ENCODE measurements at regions not wholly inside any gene's neighbourhood (a gene's known extent, or its start where the extent isn't known, plus 50 kb on each side); places are given as distances from the start of the nearest gene placed in this dataset.

GRCh38 chr9:84146893-84147710 lies 166.5 kb downstream of the RMI1 start:
- TF ChIP-seq RAD21 (IDR thresholded peaks at IDR 0.05; ENCODE audit: low read length) (no peak), USF2 (IDR thresholded peaks at IDR 0.05; ENCODE audit: low read depth, low read length) (no peak), CEBPB (IDR thresholded peaks at IDR 0.05; ENCODE audit: low read depth, low read length) (no peak)
- intact Hi-C loops (cut with micrococcal nuclease) (no loop called here), in situ Hi-C loops (cut with MboI; ENCODE audit: low sequenced_read_pairs) (no loop called here), dilution Hi-C loops (cut with HindIII; ENCODE audit: low sequenced_read_pairs, unreplicated experiment) (no loop called here)
- Histone ChIP-seq H2BK120ac (ENCODE audit: low read depth, low read length) (peak overlapping the region; percentile 68; the same call in 1 of the 2 replicates), H2AK9ac (replicated peaks; ENCODE audit: low read depth, low read length, poor library complexity) (no peak overlapping the region), H4K20me1 (ENCODE audit: insufficient read depth, low read length) (no peaks in the 10 kb centered on the region), H3K27me3 (ENCODE audit: control insufficient read depth, insufficient read depth, low read length) (peaks cover 12% of the 10 kb centered on the region), H3K14ac (replicated peaks; ENCODE audit: low read depth, low read length) (no peak overlapping the region; the same call in 1 of the 2 replicates), H2BK20ac (ENCODE audit: low read depth, low read length) (peak overlapping the region; percentile 1; the same call in 1 of the 2 replicates), H3K27ac (ENCODE audit: insufficient read depth, low read length) (no peak overlapping the region), H2BK15ac (ENCODE audit: low read depth, low read length) (0 out of 3 replicates have a peak overlapping the region, but pooled peaks have one; percentile 28), H3K9me1 (ENCODE audit: insufficient read depth, low read length) (no peaks in the 10 kb centered on the region), H3K4me1 (ENCODE audit: control insufficient read depth, insufficient read depth, low read length) (peaks cover 9% of the 10 kb centered on the region), H3K79me1 (ENCODE audit: low read depth in 1 of 2, low read length in 2 of 2) (no peaks in the 10 kb centered on the region), H3K4me3 (ENCODE audit: insufficient read depth, low read depth, low read length) (no peak overlapping the region), H3K4ac (ENCODE audit: low read depth, low read length) (no peak overlapping the region), H3K36me3 (ENCODE audit: control insufficient read depth, insufficient read depth, low read length) (no peaks in the 10 kb centered on the region), H3K18ac (ENCODE audit: low read depth, low read length) (peak overlapping the region; percentile 98), H2BK5ac (ENCODE audit: low read depth, low read length, poor library complexity, severe bottlenecking) (peak overlapping the region; percentile 57), H4K8ac (ENCODE audit: low read depth in 2 of 2, low read length in 2 of 2) (peak overlapping the region; percentile 37 to 73; a peak in 3 of 4 replicates), H4K91ac (ENCODE audit: insufficient read depth, low read depth, low read length) (0 out of 2 replicates have a peak overlapping the region, but pooled peaks have one; percentile 6), H2AK5ac (ENCODE audit: low read depth, low read length) (no peak overlapping the region), H3K4me2 (ENCODE audit: low read depth, low read length) (no peak overlapping the region), H4K5ac (ENCODE audit: low read depth, low read length) (peak overlapping the region; percentile 98), H3K9me3 (ENCODE audit: control insufficient read depth, insufficient read depth, low read length) (no peaks in the 10 kb centered on the region), H2AFZ (replicated peaks; ENCODE audit: low read length, poor library complexity) (peak overlapping the region; percentile 60), H3K56ac (ENCODE audit: extremely low read depth, insufficient read depth, low read length) (no peak overlapping the region), H3K9ac (ENCODE audit: low read depth, low read length) (no peak overlapping the region; the same call in 1 of the 2 replicates), H3K23ac (ENCODE audit: low read depth, low read length) (no peak overlapping the region; the same call in 1 of the 2 replicates)
- WGBS, 2 experiments (ENCODE audit: extremely low coverage in 2 of 2, insufficient read length in 1 of 2): no CpG with 5 or more reads among the region's 6 CpGs
- ChIA-PET CTCF (interaction anchor here (0.8 to 1.3 kb wide), 3 partner anchors 11 to 31 kb away, joined by 3 read pairs; no protein-coding TSS in a partner anchor), POLR2A (ENCODE audit: unreplicated experiment) (no interaction called here)
- no peak for ATAC-seq (ENCODE audit: low read depth)
- DNase-seq: no peak
- no TSS peak for BruUV-seq (replicated peaks)
